Ovary (tissue), 7 donors: ENCODE measurements at regions not wholly inside any gene's neighbourhood (a gene's known extent, or its start where the extent isn't known, plus 50 kb on each side); places are given as distances from the start of the nearest gene placed in this dataset.

Experiments
- DNase-seq, 5 donors: peaks; one replicate each; pipeline ENCODE4 v3.0.0-alpha.2; 2019 to 2020
- H3K27ac ChIP-seq, 2 donors: fragments of 200-600 bp; one replicate each; pipeline versions ENCODE4 v1.5.1 to v1.8.0; 2019 to 2022
- H3K27me3 ChIP-seq: fragments of 200-600 bp; one replicate; pipeline ENCODE4 v1.8.0; 2022
- H3K36me3 ChIP-seq: fragments of 200-600 bp; sonication (generic); one replicate; pipeline ENCODE4 v1.5.1; 2019
- H3K4me1 ChIP-seq: one replicate; pipeline ENCODE4 v1.8.1; 2013; ENCODE audit warnings: mild to moderate bottlenecking, moderate library complexity; ENCODE audit not compliant: insufficient read depth
- H3K4me3 ChIP-seq: fragments of 200-600 bp; sonication (generic); one replicate; pipeline ENCODE4 v1.5.1; 2017
- H3K9me3 ChIP-seq, 2 donors: fragments of 200-600 bp in 1 of 2; sonication (generic) in 1 of 2; one replicate each; pipeline versions ENCODE4 v1.5.1 to v1.8.1; 2013 to 2019; ENCODE audit warnings: mild to moderate bottlenecking in 1 of 2, moderate library complexity in 1 of 2
- EP300 ChIP-seq: sonication (generic); formaldehyde crosslinking; IDR thresholded peaks from one replicate; pipeline ENCODE4 v1.6.1; 2017; ENCODE audit warnings: antibody characterized with exemption
- POLR2A ChIP-seq: fragments of 450-650 bp; IDR thresholded peaks from one replicate; pipeline ENCODE4 v1.6.1; 2017; ENCODE audit warnings: antibody characterized with exemption, mild to moderate bottlenecking, moderate library complexity
- WGBS, 3 donors: extraction: QIAGEN DNeasy Blood & Tissue Kit in 1 of 3; methylation state at CpG; one replicate each; pipeline versions ENCODE4 v1.1.5 to v1.1.7; 2013 to 2017; 5-methylcytosine and 5-hydroxymethylcytosine counted together
- intact Hi-C, 4 donors: fragments of 100-400 bp; cut with DNase I; formaldehyde crosslinking; loops; one replicate each; pipeline versions ENCODE4 v1.11.0 to v1.15.1; 2022 to 2023
- TF ChIP-seq, protein P1 (sequence below), 3 donors: fragments of 450-650 bp in 2 of 3; fragments of 200-600 bp in 1 of 3; IDR thresholded peaks; one replicate each; pipeline versions ENCODE4 v1.5.1 to v1.8.0; 2016 to 2022; ENCODE audit warnings: antibody characterized with exemption in 3 of 3, mild to moderate bottlenecking in 1 of 3
- donor health status: DM: no; HTN: no; CAD: no; lungs with moderate emphysema.
- donor health status: DM: no; HTN: no; CAD: no.
- donor health status: Bipolar disorder and iron deficiency.
- donor health status: DM: no; HTN: no; CAD: no.
- donor health status: DM: yes; HTN: yes; CAD: no.

DNA sequence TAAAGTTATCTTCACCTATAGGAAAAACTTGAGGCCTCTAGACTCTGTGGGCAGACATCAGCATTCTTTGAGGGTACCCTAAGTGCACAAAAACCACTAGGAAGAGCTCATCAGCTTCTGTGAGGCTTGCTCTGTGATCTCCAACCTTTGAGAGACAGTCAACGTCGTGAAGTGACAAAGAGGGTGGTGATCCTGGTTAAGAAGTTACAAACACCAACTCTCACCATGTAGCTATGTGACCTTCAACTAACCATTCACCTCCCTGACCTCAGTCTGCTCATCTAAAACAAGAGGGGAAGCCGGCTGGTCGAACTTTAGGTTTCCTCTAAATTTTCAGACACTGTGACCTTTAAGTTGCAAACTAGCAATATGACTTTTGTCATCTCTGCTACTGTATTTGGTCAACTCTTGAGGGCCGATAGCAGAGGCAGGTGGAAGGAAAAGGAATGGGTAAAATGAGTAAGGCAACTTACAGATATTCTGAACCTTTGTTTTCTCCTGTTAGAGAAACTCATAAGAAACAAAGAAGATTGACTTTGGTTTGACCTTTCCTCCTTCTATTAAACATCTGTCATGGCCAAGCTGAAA lies 103.2 kb upstream of the PARP11 start:
- Histone ChIP-seq H3K27ac (no peak overlapping the region), H3K9me3 (no peaks in the 10 kb centered on the region)
- 63 to 73% (median 66%) methylated on average over 5 of the region's 5 CpGs for WGBS, 3 donors

DNA sequence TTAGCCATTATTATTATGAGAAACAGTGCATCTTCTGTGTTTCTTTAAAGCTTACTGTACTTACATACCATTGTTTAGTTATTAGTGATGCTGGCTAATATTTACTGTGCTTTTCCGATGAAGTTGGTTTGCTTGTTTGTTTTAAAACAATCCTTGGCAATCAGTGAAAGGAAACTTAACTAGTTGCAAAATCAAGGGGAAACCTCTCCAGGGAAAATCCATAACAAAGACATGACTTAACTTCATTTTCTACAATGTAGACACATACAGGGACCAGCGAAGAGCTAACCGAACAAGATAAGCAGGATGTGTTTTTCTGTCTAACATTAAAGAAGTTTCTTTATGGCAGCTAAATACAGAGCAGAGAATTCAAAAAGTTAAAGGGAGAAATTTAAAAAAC lies 102.5 kb upstream of the PARP11 start:
- Histone ChIP-seq H3K27ac (no peak overlapping the region), H3K36me3 (no peaks in the 10 kb centered on the region), H3K4me3 (no peak overlapping the region), H3K27me3 (no peaks in the 10 kb centered on the region), H3K9me3 (no peaks in the 10 kb centered on the region), H3K4me1 (no peaks in the 10 kb centered on the region)
- no peak for TF ChIP-seq EP300
- TF ChIP-seq, protein P1, sequence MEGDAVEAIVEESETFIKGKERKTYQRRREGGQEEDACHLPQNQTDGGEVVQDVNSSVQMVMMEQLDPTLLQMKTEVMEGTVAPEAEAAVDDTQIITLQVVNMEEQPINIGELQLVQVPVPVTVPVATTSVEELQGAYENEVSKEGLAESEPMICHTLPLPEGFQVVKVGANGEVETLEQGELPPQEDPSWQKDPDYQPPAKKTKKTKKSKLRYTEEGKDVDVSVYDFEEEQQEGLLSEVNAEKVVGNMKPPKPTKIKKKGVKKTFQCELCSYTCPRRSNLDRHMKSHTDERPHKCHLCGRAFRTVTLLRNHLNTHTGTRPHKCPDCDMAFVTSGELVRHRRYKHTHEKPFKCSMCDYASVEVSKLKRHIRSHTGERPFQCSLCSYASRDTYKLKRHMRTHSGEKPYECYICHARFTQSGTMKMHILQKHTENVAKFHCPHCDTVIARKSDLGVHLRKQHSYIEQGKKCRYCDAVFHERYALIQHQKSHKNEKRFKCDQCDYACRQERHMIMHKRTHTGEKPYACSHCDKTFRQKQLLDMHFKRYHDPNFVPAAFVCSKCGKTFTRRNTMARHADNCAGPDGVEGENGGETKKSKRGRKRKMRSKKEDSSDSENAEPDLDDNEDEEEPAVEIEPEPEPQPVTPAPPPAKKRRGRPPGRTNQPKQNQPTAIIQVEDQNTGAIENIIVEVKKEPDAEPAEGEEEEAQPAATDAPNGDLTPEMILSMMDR (IDR thresholded peaks at IDR 0.05), result no peak
- TF ChIP-seq POLR2A, result no peak
- 52 to 69% (median 53%) methylated on average over 3 of the region's 3 CpGs for WGBS, 3 donors
- no peak for DNase-seq
- intact Hi-C loops, result no loop called here

More for the DNA sequence above, 103.2 kb upstream of the PARP11 start:
- Histone ChIP-seq H3K36me3 (no peaks in the 10 kb centered on the region), H3K4me3 (no peak overlapping the region), H3K27me3 (no peaks in the 10 kb centered on the region), H3K4me1 (no peaks in the 10 kb centered on the region)
- TF ChIP-seq, protein P1 (IDR thresholded peaks at IDR 0.05), result no peak
- TF ChIP-seq EP300 (no peak), POLR2A (no peak)
- intact Hi-C loops, result no loop called here
- no peak for DNase-seq

DNA sequence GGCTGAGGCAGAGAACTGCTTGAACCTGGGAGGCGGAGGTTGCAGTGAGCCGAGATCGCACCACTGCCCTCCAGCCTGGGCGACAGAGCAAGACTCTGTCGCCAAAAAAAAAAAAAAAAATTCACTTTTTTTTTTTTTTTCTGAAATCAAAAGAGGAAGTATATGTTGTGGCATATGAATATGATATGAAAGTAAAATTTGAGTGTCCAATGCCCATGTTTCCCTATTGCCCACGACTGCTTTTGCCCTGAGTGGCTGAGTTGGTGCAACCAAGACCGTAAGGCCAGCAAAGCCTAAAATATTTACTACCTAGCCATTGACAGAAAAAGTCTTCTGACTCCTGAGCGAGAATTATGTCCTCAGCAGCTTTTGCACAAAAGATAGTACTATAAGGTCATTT lies 101.7 kb upstream of the PARP11 start:
- H3K4me1 ChIP-seq, result no peaks in the 10 kb centered on the region
- no peaks in the 10 kb centered on the region for H3K36me3 ChIP-seq
- no peak overlapping the region for H3K4me3 ChIP-seq
- 89 to 96% (median 93%) methylated on average over 8 of the region's 8 CpGs for WGBS, 3 donors
- H3K9me3 ChIP-seq, result no peaks in the 10 kb centered on the region
- no peak for TF ChIP-seq POLR2A
- TF ChIP-seq, protein P1 (IDR thresholded peaks at IDR 0.05), result no peak
- TF ChIP-seq EP300, result no peak
- intact Hi-C loops, result no loop called here
- no peaks in the 10 kb centered on the region for H3K27me3 ChIP-seq
- no peak overlapping the region for H3K27ac ChIP-seq
- no peak for DNase-seq

DNA sequence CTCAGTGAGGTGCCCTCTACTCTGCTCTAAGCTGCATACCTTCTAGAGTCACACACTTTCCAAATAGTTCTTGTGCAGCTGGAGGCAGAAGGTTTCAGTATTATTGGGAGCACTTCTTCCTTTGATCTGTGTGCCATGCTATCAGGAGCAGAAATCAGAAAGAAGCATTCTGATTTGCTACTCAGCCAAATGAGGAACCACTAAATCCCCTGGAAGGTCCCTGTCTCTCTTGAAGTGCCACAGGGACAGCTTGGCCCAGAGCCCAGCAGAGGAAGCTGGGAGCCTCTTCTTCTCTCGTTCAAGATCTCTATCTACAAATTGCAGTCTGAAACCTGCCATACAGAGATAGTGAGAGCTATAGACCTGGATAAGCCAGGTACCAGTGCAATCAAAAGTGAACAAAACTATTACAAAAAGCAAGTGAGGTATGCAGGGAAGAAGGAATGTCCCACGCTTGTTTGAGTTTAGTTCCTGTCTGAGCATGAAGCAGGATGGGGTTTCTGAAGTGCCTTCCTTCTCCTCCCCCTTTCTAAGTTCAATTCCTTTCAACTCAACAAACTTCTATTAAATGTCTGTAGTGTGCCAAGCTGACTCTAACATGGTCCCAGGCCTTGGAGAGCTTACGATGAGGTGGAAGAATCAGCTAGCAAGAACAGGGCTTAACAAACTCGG lies 100.9 kb upstream of the PARP11 start:
- Histone ChIP-seq H3K4me1 (no peaks in the 10 kb centered on the region), H3K4me3 (no peak overlapping the region), H3K36me3 (no peaks in the 10 kb centered on the region), H3K9me3 (no peaks in the 10 kb centered on the region), H3K27me3 (no peaks in the 10 kb centered on the region), H3K27ac (no peak overlapping the region)
- intact Hi-C loops, result no loop called here
- 62 to 66% (median 64%) methylated on average over 4 of the region's 4 CpGs for WGBS, 3 donors
- no peak for DNase-seq
- TF ChIP-seq, protein P1 (IDR thresholded peaks at IDR 0.05), result no peak
- TF ChIP-seq POLR2A (no peak), EP300 (no peak)
